Astrocyte (in vitro differentiated cells and primary cell): ENCODE measurements at regions not wholly inside any gene's neighbourhood (a gene's known extent, or its start where the extent isn't known, plus 50 kb on each side); places are given as distances from the start of the nearest gene placed in this dataset.
A peak's percentile ranks its signal among the peaks of the same experiment; 100 is the strongest.
"Not testable (repeated sequence)": the region's sequence is repeated elsewhere in the genome, so short reads cannot be mapped to it uniquely, and the experiment has no call there.

ENCODE experiments used
- DNase-seq: peaks from one replicate; pipeline ENCODE4 v3.0.0-alpha.2; 2010; ENCODE audit warnings: low read depth
- FAIRE-seq: peaks from 2 replicates; lab custom pipeline; 2011; peaks lifted over from hg19 to GRCh38; lab: Jason Lieb, UNC
- H2AFZ ChIP-seq: 2 replicates; pipeline ENCODE4 v1.6.0; 2012; ENCODE audit warnings: low read depth, low read length, inconsistent platforms
- H3K27ac ChIP-seq: 2 replicates; pipeline ENCODE4 v1.5.1; 2011; ENCODE audit warnings: low read depth, low read length, inconsistent platforms
- H3K27me3 ChIP-seq: 2 replicates; pipeline ENCODE4 v1.6.0; 2011; ENCODE audit warnings: low read length, inconsistent platforms; ENCODE audit not compliant: insufficient read depth
- H3K36me3 ChIP-seq: 2 replicates; pipeline ENCODE4 v1.5.1; 2011; ENCODE audit warnings: low read length, inconsistent platforms; ENCODE audit not compliant: insufficient read depth
- H3K4me1 ChIP-seq: 2 replicates; pipeline ENCODE4 v1.5.1; 2011; ENCODE audit warnings: low read length, inconsistent platforms; ENCODE audit not compliant: insufficient read depth
- H3K4me2 ChIP-seq: 2 replicates; pipeline ENCODE4 v1.6.0; 2012; ENCODE audit warnings: low read length, inconsistent platforms
- H3K4me3 ChIP-seq: 2 replicates; pipeline ENCODE4 v1.5.1; 2011; ENCODE audit warnings: low read depth, mild to moderate bottlenecking, low read length, inconsistent platforms; ENCODE audit not compliant: insufficient read depth
- H3K79me2 ChIP-seq: 2 replicates; pipeline ENCODE4 v1.6.0; 2012; ENCODE audit warnings: mild to moderate bottlenecking, low read length, inconsistent platforms; ENCODE audit not compliant: insufficient read depth
- H3K9ac ChIP-seq: 2 replicates; pipeline ENCODE4 v1.6.0; 2012; ENCODE audit warnings: mild to moderate bottlenecking, low read length, inconsistent platforms
- H3K9me3 ChIP-seq: 2 replicates; pipeline ENCODE4 v1.5.1; 2012; ENCODE audit warnings: low read depth, mild to moderate bottlenecking, low read length, inconsistent platforms; ENCODE audit not compliant: insufficient read depth
- H4K20me1 ChIP-seq: 2 replicates; pipeline ENCODE4 v1.6.0; 2012; ENCODE audit warnings: low read length, inconsistent platforms; ENCODE audit not compliant: insufficient read depth
- H3K27ac Mint-ChIP-seq: one replicate; pipeline ENCODE4 v1.8.0; 2021; ENCODE audit warnings: mild to moderate bottlenecking, mixed read lengths; ENCODE audit not compliant: unreplicated experiment
- H3K27me3 Mint-ChIP-seq: one replicate; pipeline ENCODE4 v1.8.0; 2021; ENCODE audit warnings: low read depth, mixed read lengths; ENCODE audit not compliant: unreplicated experiment
- H3K36me3 Mint-ChIP-seq: one replicate; pipeline ENCODE4 v1.8.0; 2021; ENCODE audit warnings: low read depth, mixed read lengths; ENCODE audit not compliant: unreplicated experiment
- H3K4me1 Mint-ChIP-seq: one replicate; pipeline ENCODE4 v1.8.0; 2021; ENCODE audit warnings: low read depth, mixed read lengths; ENCODE audit not compliant: unreplicated experiment
- H3K4me3 Mint-ChIP-seq: one replicate; pipeline ENCODE4 v1.8.0; 2021; ENCODE audit warnings: mild to moderate bottlenecking, moderate library complexity, mixed read lengths; ENCODE audit not compliant: unreplicated experiment
- H3K9me3 Mint-ChIP-seq: one replicate; pipeline ENCODE4 v1.8.0; 2021; ENCODE audit warnings: mild to moderate bottlenecking, mixed read lengths; ENCODE audit not compliant: unreplicated experiment
- CTCF ChIP-seq: IDR thresholded peaks from 2 replicates; pipeline ENCODE4 v1.5.1; 2011; ENCODE audit warnings: low read depth, mild to moderate bottlenecking, inconsistent platforms, low read length, moderate library complexity; ENCODE audit not compliant: insufficient read depth
- EZH2 ChIP-seq: IDR thresholded peaks from 2 replicates; pipeline ENCODE4 v1.6.1; 2012; ENCODE audit warnings: mild to moderate bottlenecking, low read length, inconsistent platforms; ENCODE audit not compliant: insufficient read depth

- Histone ChIP-seq H3K36me3 (no peaks in the 10 kb centered on the region), H3K4me2 (no peak overlapping the region), H4K20me1 (no peaks in the 10 kb centered on the region), H3K4me3 (no peak overlapping the region), H3K9me3 (no peaks in the 10 kb centered on the region), H2AFZ (no peak overlapping the region), H3K79me2 (no peaks in the 10 kb centered on the region), H3K4me1 (no peaks in the 10 kb centered on the region), H3K27ac (no peak overlapping the region), H3K27me3 (no peaks in the 10 kb centered on the region), H3K9ac (no peak overlapping the region)
- Mint-ChIP-seq H3K9me3 (no peaks in the 10 kb centered on the region), H3K27ac (no peak overlapping the region), H3K36me3 (no peaks in the 10 kb centered on the region), H3K4me3 (no peak overlapping the region), H3K27me3 (no peaks in the 10 kb centered on the region), H3K4me1 (no peaks in the 10 kb centered on the region)
- no peak for TF ChIP-seq CTCF
- no peak for TF ChIP-seq EZH2
- no peak for DNase-seq
- no peak for FAIRE-seq
These were observed 124.6 kb downstream of the RRAGB start for GRCh38 chrX:55841962-55842752.

GRCh38 chrX:55866779-55867178 is 149.2 kb downstream of the RRAGB start:
- H3K4me3 Mint-ChIP-seq, H3K9ac ChIP-seq, H3K4me1 ChIP-seq, DNase-seq, FAIRE-seq, H2AFZ ChIP-seq, H3K27me3 Mint-ChIP-seq, H3K4me3 ChIP-seq, H3K4me1 Mint-ChIP-seq, H3K9me3 Mint-ChIP-seq, H3K36me3 Mint-ChIP-seq, H3K4me2 ChIP-seq, H3K36me3 ChIP-seq, H4K20me1 ChIP-seq, H3K27ac ChIP-seq, H3K79me2 ChIP-seq, H3K27me3 ChIP-seq, H3K27ac Mint-ChIP-seq, H3K9me3 ChIP-seq: not testable (repeated sequence)

GRCh38 chrX:55867181-55867651 is 149.7 kb downstream of the RRAGB start:
- no peaks in the 10 kb centered on the region for H3K79me2 ChIP-seq
- H3K4me3 ChIP-seq, result no peak overlapping the region
- H3K4me1 Mint-ChIP-seq, result peaks cover 6% of the 10 kb centered on the region
- TF ChIP-seq CTCF (no peak), EZH2 (no peak)
- no peak overlapping the region for H2AFZ ChIP-seq
- H3K27ac Mint-ChIP-seq, result no peak overlapping the region
- no peaks in the 10 kb centered on the region for H3K9me3 ChIP-seq
- H3K36me3 Mint-ChIP-seq, result no peaks in the 10 kb centered on the region
- H3K4me2 ChIP-seq, result no peak overlapping the region
- H3K36me3 ChIP-seq, result no peaks in the 10 kb centered on the region
- DNase-seq, result peak; percentile 1
- no peak overlapping the region for H3K27ac ChIP-seq
- no peaks in the 10 kb centered on the region for H3K27me3 ChIP-seq
- FAIRE-seq, result no peak
- H3K4me1 ChIP-seq, result no peaks in the 10 kb centered on the region
- H3K4me3 Mint-ChIP-seq, result no peak overlapping the region
- no peak overlapping the region for H3K9ac ChIP-seq
- H4K20me1 ChIP-seq, result no peaks in the 10 kb centered on the region
- H3K27me3 Mint-ChIP-seq, result no peaks in the 10 kb centered on the region
- H3K9me3 Mint-ChIP-seq, result peaks cover 2% of the 10 kb centered on the region
